B cell (primary cell): ENCODE measurements at regions not wholly inside any gene's neighbourhood (a gene's known extent, or its start where the extent isn't known, plus 50 kb on each side); places are given as distances from the start of the nearest gene placed in this dataset.

Source experiments
- CTCF ChIP-seq: fragments of 200-600 bp; IDR thresholded peaks from one replicate; pipeline ENCODE4 v1.8.0; 2022; ENCODE audit warnings: antibody characterized with exemption, mild to moderate bottlenecking
- EZH2 ChIP-seq: IDR thresholded peaks from 2 replicates; pipeline ENCODE4 v1.6.1; 2012; ENCODE audit warnings: borderline replicate concordance, low read depth, mild to moderate bottlenecking, moderate library complexity, low read length; ENCODE audit not compliant: insufficient read depth, poor library complexity, severe bottlenecking

GRCh38 chr2:7145707-7146106 lies 228.5 kb downstream of the RNF144A start:
- TF ChIP-seq CTCF (no peak), EZH2 (no peak)
